HG03439 (cell line): ENCODE measurements at regions not wholly inside any gene's neighbourhood (a gene's known extent, or its start where the extent isn't known, plus 50 kb on each side); places are given as distances from the start of the nearest gene placed in this dataset.

Experiments used
- ATAC-seq: cut with Tn5 transposase; IDR thresholded peaks from one replicate; pipeline ENCODE4 v1.9.1; 2021; ENCODE audit warnings: mild to moderate bottlenecking, moderate library complexity; ENCODE audit not compliant: unreplicated experiment

- no peak for ATAC-seq
Observed at GRCh38 chr4:120434756-120435155, 368.1 kb upstream of the MAD2L1 start.

- no peak for ATAC-seq
Observed at GRCh38 chr4:120432301-120432860, 365.7 kb upstream of the MAD2L1 start.

- ATAC-seq, result no peak
Observed at GRCh38 chr4:120431180-120431579, 364.5 kb upstream of the MAD2L1 start.

- no peak for ATAC-seq
Observed at GRCh38 chr4:120418146-120418545, 351.5 kb upstream of the MAD2L1 start.

- no peak for ATAC-seq
Observed at GRCh38 chr4:120415896-120416295, 349.2 kb upstream of the MAD2L1 start.

GRCh38 chr4:120406960-120407359, 340.3 kb upstream of the MAD2L1 start:
- no peak for ATAC-seq

- no peak for ATAC-seq
Observed at GRCh38 chr4:120403296-120403695, 336.6 kb upstream of the MAD2L1 start.

- ATAC-seq, result no peak
Observed at GRCh38 chr4:120400441-120400840, 333.8 kb upstream of the MAD2L1 start.

GRCh38 chr4:120399826-120400225, 333.2 kb upstream of the MAD2L1 start:
- ATAC-seq, result no peak

- ATAC-seq, result no peak
Observed at GRCh38 chr4:120395746-120396145, 329.1 kb upstream of the MAD2L1 start.

GRCh38 chr4:120355881-120356280, 289.2 kb upstream of the MAD2L1 start:
- ATAC-seq, result no peak

- no peak for ATAC-seq
Observed at GRCh38 chr4:120354381-120354780, 287.7 kb upstream of the MAD2L1 start.

GRCh38 chr4:120353235-120353634, 286.6 kb upstream of the MAD2L1 start:
- ATAC-seq, result no peak

- no peak for ATAC-seq
Observed at GRCh38 chr4:120352739-120353138, 286.1 kb upstream of the MAD2L1 start.

- no peak for ATAC-seq
Observed at GRCh38 chr4:120348948-120349347, 282.3 kb upstream of the MAD2L1 start.

- ATAC-seq, result no peak
Observed at GRCh38 chr4:120348521-120348920, 281.9 kb upstream of the MAD2L1 start.

- ATAC-seq, result peak; percentile 61
Observed at GRCh38 chr4:120331486-120332370, 265.1 kb upstream of the MAD2L1 start.

GRCh38 chr4:120329386-120329785, 262.7 kb upstream of the MAD2L1 start:
- no peak for ATAC-seq

- no peak for ATAC-seq
Observed at GRCh38 chr4:120327276-120327675, 260.6 kb upstream of the MAD2L1 start.

- no peak for ATAC-seq
Observed at GRCh38 chr4:120319046-120319767, 252.6 kb upstream of the MAD2L1 start.

GRCh38 chr4:120318196-120318846, 251.7 kb upstream of the MAD2L1 start:
- no peak for ATAC-seq
